HL-60 (cell line): ENCODE measurements at regions not wholly inside any gene's neighbourhood (a gene's known extent, or its start where the extent isn't known, plus 50 kb on each side); places are given as distances from the start of the nearest gene placed in this dataset.

ENCODE experiments used
- POLR2AphosphoS5 ChIP-seq: IDR thresholded peaks from 2 replicates; pipeline ENCODE4 v1.6.1; 2012; ENCODE audit warnings: low read depth
- TF ChIP-seq, protein P1 (sequence below): IDR thresholded peaks from 2 replicates; pipeline ENCODE4 v1.6.1; 2012; ENCODE audit warnings: low read depth; ENCODE audit not compliant: insufficient replicate concordance
- TF ChIP-seq, protein P2 (sequence below): IDR thresholded peaks from one replicate; pipeline ENCODE4 v1.5.1; 2011; ENCODE audit warnings: low read length, control low read depth, inconsistent platforms; ENCODE audit not compliant: insufficient read depth

DNA sequence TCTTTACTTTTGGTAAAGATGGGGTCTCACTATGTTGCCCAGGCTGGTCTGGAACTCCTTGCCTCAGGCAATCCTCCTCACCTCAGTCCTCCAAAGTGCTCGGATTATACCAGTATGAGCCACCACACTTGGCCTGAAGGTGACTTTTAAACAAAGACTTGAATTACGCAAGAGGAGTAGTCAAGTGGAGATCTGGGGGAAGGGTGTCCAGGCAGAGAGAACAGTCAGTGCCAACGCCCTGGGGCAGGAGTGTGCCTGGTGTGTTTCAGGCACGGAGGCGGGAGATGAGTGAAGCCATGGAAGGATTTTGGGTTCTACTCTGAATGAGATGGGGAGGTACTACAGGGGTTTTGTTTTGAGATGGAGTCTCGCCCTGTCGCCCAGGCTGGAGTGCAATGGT, 82.6 kb upstream of the NPTX2 start:
- TF ChIP-seq, protein P1, sequence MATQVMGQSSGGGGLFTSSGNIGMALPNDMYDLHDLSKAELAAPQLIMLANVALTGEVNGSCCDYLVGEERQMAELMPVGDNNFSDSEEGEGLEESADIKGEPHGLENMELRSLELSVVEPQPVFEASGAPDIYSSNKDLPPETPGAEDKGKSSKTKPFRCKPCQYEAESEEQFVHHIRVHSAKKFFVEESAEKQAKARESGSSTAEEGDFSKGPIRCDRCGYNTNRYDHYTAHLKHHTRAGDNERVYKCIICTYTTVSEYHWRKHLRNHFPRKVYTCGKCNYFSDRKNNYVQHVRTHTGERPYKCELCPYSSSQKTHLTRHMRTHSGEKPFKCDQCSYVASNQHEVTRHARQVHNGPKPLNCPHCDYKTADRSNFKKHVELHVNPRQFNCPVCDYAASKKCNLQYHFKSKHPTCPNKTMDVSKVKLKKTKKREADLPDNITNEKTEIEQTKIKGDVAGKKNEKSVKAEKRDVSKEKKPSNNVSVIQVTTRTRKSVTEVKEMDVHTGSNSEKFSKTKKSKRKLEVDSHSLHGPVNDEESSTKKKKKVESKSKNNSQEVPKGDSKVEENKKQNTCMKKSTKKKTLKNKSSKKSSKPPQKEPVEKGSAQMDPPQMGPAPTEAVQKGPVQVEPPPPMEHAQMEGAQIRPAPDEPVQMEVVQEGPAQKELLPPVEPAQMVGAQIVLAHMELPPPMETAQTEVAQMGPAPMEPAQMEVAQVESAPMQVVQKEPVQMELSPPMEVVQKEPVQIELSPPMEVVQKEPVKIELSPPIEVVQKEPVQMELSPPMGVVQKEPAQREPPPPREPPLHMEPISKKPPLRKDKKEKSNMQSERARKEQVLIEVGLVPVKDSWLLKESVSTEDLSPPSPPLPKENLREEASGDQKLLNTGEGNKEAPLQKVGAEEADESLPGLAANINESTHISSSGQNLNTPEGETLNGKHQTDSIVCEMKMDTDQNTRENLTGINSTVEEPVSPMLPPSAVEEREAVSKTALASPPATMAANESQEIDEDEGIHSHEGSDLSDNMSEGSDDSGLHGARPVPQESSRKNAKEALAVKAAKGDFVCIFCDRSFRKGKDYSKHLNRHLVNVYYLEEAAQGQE = no peak
- TF ChIP-seq, protein P2, sequence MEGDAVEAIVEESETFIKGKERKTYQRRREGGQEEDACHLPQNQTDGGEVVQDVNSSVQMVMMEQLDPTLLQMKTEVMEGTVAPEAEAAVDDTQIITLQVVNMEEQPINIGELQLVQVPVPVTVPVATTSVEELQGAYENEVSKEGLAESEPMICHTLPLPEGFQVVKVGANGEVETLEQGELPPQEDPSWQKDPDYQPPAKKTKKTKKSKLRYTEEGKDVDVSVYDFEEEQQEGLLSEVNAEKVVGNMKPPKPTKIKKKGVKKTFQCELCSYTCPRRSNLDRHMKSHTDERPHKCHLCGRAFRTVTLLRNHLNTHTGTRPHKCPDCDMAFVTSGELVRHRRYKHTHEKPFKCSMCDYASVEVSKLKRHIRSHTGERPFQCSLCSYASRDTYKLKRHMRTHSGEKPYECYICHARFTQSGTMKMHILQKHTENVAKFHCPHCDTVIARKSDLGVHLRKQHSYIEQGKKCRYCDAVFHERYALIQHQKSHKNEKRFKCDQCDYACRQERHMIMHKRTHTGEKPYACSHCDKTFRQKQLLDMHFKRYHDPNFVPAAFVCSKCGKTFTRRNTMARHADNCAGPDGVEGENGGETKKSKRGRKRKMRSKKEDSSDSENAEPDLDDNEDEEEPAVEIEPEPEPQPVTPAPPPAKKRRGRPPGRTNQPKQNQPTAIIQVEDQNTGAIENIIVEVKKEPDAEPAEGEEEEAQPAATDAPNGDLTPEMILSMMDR = no peak
- no peak for TF ChIP-seq POLR2AphosphoS5
